ENCODE measurements at regions not wholly inside any gene's neighbourhood (a gene's known extent, or its start where the extent isn't known, plus 50 kb on each side); places are given as distances from the start of the nearest gene placed in this dataset.

GRCh38 chr12:90064852-90065801 lies 356.5 kb upstream of the ATP2B1 start:
- DNase-seq (ENCODE audit: low read depth in 4 of 4, low spot score in 3 of 4): peak in 1 of 4 donors; percentile 26

- no peak for DNase-seq (ENCODE audit: low read depth in 4 of 4, low spot score in 3 of 4)
Measured at GRCh38 chr12:90062799-90063198, 354.2 kb upstream of the ATP2B1 start.

- DNase-seq (ENCODE audit: low read depth in 4 of 4, low spot score in 3 of 4): no peak
Measured at GRCh38 chr12:90061809-90062208, 353.2 kb upstream of the ATP2B1 start.

GRCh38 chr12:90060031-90060430 lies 351.4 kb upstream of the ATP2B1 start:
- no peak for DNase-seq (ENCODE audit: low read depth in 4 of 4, low spot score in 3 of 4)

- DNase-seq (ENCODE audit: low read depth in 4 of 4, low spot score in 3 of 4): peak; percentile 16 to 62 (median 46)
Measured at GRCh38 chr12:90058704-90059103, 350.1 kb upstream of the ATP2B1 start.

GRCh38 chr12:90055071-90055470 lies 346.4 kb upstream of the ATP2B1 start:
- DNase-seq (ENCODE audit: low read depth in 4 of 4, low spot score in 3 of 4): no peak

GRCh38 chr12:90048918-90049317 lies 340.3 kb upstream of the ATP2B1 start:
- DNase-seq (ENCODE audit: low read depth in 4 of 4, low spot score in 3 of 4): no peak

- DNase-seq (ENCODE audit: low read depth in 4 of 4, low spot score in 3 of 4): no peak
Measured at GRCh38 chr12:90045559-90045958, 336.9 kb upstream of the ATP2B1 start.

- DNase-seq (ENCODE audit: low read depth in 4 of 4, low spot score in 3 of 4): no peak
Measured at GRCh38 chr12:90044069-90044468, 335.4 kb upstream of the ATP2B1 start.

- DNase-seq (ENCODE audit: low read depth in 4 of 4, low spot score in 3 of 4): no peak
Measured at GRCh38 chr12:90042920-90043641, 334.4 kb upstream of the ATP2B1 start.

GRCh38 chr12:90038289-90038688 lies 329.7 kb upstream of the ATP2B1 start:
- DNase-seq (ENCODE audit: low read depth in 4 of 4, low spot score in 3 of 4): no peak

GRCh38 chr12:90037740-90038139 lies 329.1 kb upstream of the ATP2B1 start:
- no peak for DNase-seq (ENCODE audit: low read depth in 4 of 4, low spot score in 3 of 4)

- DNase-seq (ENCODE audit: low read depth in 4 of 4, low spot score in 3 of 4): no peak
Measured at GRCh38 chr12:90036637-90037036, 328.0 kb upstream of the ATP2B1 start.

GRCh38 chr12:90030726-90031125 lies 322.1 kb upstream of the ATP2B1 start:
- no peak for DNase-seq (ENCODE audit: low read depth in 4 of 4, low spot score in 3 of 4)

GRCh38 chr12:90029317-90029716 lies 320.7 kb upstream of the ATP2B1 start:
- no peak for DNase-seq (ENCODE audit: low read depth in 4 of 4, low spot score in 3 of 4)

- no peak for DNase-seq (ENCODE audit: low read depth in 4 of 4, low spot score in 3 of 4)
Measured at GRCh38 chr12:90028635-90029051, 320.0 kb upstream of the ATP2B1 start.

- DNase-seq (ENCODE audit: low read depth in 4 of 4, low spot score in 3 of 4): no peak
Measured at GRCh38 chr12:90027889-90028634, 319.4 kb upstream of the ATP2B1 start.

GRCh38 chr12:90027041-90027440 lies 318.4 kb upstream of the ATP2B1 start:
- no peak for DNase-seq (ENCODE audit: low read depth in 4 of 4, low spot score in 3 of 4)

- no peak for DNase-seq (ENCODE audit: low read depth in 4 of 4, low spot score in 3 of 4)
Measured at GRCh38 chr12:90026516-90026915, 317.9 kb upstream of the ATP2B1 start.

GRCh38 chr12:90024262-90024661 lies 315.6 kb upstream of the ATP2B1 start:
- DNase-seq (ENCODE audit: low read depth in 4 of 4, low spot score in 3 of 4): no peak

All from right renal pelvis (tissue), 4 donors.